Hematopoietic multipotent progenitor cell treated with erythropoietin and hydrocortisone succinate and interleukin-3 and kit ligand, for 17 days (in vitro differentiated cells): ENCODE measurements at regions not wholly inside any gene's neighbourhood (a gene's known extent, or its start where the extent isn't known, plus 50 kb on each side); places are given as distances from the start of the nearest gene placed in this dataset.

Experiments
- DNase-seq: peaks from one replicate; pipeline ENCODE4 v3.0.0-alpha.2; 2015; ENCODE audit warnings: low spot score

GRCh38 chr2:173770947-173771678 lies 194.1 kb downstream of the SP3 start:
- DNase-seq, result no peak

- no peak for DNase-seq
Observed at GRCh38 chr2:173772205-173772604, 193.0 kb downstream of the SP3 start.

- no peak for DNase-seq
Observed at GRCh38 chr2:173773076-173773475, 192.1 kb downstream of the SP3 start.

- no peak for DNase-seq
Observed at GRCh38 chr2:173775440-173775839, 189.7 kb downstream of the SP3 start.

GRCh38 chr2:173782681-173783080 lies 182.5 kb downstream of the SP3 start:
- no peak for DNase-seq

DNA sequence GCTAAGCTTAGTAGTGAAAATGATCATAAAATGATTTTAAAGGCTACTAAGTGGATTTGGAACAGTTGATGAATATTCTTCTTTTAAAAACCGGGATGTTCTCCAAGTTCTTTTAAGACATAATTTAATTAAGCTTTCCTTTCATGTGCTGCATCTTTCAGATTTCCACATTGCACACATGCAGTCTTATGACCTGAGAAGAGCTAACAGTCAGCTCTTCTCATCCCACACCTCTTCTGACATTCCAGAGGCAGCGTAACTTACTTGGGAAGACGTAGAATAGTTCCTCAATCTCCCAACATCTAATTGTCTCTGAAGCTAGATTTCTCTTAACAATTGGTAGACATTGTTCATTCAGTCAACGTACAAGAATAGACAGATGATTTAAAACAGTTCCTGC lies 181.8 kb downstream of the SP3 start:
- DNase-seq, result no peak

DNA sequence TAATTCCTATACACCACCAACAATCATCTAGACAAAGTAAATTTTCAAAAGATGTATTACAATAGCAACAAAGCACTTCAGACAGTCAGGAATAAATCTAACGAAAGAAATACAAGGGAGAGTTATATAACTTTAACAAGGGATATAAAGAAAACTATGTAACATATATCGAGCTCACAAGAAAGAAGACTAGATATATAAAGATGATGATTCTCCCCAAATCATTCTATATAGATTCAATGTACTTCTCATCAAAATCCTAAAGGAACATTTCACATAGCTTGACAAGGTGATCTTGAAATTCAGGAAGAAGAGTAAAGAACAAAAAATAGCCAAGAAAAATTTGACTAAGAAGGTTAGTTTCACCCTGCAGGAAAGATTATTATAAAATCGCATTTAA lies 179.4 kb downstream of the SP3 start:
- DNase-seq, result no peak

DNA sequence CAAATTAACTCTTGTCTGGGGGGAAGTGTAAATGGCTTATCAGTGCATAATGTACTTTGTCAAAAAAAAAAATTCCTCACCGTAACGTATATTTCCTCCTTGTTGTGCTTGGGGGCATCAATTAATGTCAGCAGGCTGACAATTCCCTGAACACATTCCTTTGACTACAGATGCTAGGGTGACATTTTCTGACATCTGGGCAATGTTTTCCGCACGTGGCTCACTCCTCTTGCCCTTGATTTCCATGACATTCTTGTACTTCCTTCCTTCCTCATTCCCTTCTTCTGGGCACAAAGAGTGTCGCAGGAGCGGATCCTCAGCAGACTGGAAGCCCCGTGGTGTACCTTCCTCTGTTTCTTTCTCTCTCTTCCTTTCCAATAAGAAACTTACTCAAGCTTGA lies 173.7 kb downstream of the SP3 start:
- DNase-seq, result no peak

DNA sequence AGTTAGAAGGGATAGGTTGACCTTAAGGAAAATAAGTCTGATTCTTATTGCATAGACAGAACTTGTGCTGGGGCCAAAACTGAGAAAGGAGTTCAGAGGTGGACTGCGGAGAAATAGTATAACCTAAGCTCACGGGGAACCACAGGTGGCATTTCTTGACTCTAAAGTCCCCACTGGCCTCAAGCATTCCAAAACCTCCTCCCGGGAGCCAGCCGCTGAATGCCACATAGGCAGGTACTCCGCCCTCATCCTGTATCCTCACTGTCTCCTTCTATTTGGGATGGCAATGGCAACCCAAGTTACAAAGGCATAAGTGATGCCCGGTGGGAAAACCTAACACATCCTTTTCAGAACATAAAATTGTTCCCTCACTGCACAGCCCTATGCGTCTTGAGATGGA lies 173.0 kb downstream of the SP3 start:
- DNase-seq, result no peak

DNA sequence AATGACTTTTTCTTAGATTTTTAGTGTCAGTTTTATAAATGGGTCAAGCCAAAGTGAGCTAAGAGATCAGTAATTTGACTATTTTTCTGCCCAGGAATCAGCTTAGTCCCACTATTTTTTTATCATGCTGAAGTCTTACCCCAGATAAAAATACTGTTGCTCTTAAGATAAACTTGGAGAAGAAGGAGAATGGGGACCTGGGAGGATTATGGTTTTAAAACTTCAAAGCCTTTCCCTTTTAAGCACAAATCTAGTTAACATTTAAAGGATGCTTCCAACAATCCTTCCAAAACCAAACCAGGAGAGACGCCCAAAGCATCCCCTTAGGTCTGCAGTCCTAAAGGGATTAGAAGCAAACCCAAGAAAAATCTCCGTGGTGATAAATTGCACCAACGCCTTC lies 172.4 kb downstream of the SP3 start:
- no peak for DNase-seq

DNA sequence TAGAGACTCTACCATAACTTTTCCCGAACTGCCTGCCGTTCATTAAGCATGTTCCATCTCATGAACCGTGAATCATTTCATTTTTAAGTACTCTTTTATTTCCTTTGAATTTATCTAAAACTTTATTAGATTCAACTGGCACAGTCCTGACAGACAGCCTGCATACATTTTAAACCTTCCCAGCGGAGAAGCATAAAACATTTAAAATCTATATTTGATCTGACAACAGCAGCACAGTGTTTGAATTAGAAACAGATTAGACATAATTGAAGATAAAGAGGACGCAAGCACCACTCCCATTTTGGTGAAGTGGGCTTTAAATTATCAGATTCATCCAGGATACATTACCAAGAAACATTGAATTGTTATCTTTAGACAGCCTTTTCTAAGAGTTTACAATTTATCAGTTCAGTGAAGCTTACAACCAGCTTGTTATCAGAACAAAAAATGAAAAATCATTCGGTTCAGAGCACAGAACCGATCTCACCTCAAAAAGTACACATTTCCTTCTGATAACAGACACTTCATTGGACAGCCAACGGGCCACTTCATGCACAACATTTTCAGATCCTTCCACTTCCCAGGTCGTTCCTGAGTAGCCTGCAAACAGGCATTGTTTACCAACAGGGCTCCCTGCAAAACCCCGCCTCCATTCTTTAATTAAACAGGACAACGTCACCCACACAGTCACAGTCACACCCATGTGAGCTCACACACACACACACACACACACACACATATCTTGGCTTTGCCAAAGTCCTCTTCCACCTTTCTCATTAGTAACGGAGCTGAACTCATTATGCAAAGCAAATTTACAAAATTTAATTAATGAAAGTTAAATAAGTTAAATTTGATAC lies 171.2 kb downstream of the SP3 start:
- DNase-seq, result no peak

DNA sequence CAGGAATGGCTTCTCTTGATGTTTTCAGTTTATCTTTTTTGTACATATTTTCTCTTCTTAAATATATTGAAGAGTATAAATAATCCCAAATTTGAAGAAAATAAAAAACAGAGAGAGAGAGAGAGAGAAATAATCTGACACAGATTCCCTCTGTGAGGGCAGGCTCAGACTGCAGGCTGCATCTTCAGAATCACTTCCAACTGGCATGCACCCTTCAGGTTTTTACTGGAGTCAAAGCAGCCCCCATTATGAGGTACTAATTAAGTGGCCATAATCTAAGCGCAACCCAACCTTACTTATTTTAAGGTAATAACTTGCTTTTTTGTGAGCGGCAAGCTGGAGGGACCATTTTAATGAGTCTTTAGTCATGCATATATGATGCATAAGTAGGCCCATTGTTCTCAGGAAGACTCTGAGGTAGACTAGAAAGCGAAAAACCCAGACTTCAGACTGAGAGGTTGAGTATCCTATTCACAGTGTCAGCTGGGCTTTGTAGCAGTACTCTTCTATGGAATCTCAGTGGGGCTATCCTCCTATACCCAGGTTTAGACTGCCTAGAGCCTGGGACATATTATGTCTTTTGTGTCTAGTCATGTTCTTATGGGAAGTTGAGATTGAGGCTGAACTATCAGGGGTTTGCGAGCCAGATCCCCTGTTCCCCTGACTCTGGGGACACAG lies 167.4 kb downstream of the SP3 start:
- DNase-seq, result no peak

- DNase-seq, result no peak
Observed at GRCh38 chr2:173802518-173802917, 162.7 kb downstream of the SP3 start.

- DNase-seq, result no peak
Observed at GRCh38 chr2:173803449-173803848, 161.7 kb downstream of the SP3 start.

DNA sequence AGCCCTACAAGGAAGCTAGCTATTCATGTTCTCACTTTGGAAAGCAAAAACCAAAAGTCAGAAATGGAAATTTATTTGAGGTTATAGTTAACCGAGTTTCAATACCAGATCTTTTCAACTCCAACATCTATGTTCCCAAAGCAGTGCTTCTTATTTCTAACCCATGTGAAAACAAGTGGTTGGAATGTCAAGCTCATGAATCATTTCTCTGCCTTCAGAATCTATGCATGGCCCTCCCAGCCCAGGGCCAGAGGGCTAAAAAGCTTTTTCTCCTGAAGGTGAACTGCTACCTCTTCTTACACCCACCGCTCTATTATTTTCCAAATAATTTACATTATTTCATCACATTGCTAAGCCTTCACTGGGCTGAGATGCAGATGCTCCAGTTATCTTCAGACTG lies 158.4 kb downstream of the SP3 start:
- no peak for DNase-seq

DNA sequence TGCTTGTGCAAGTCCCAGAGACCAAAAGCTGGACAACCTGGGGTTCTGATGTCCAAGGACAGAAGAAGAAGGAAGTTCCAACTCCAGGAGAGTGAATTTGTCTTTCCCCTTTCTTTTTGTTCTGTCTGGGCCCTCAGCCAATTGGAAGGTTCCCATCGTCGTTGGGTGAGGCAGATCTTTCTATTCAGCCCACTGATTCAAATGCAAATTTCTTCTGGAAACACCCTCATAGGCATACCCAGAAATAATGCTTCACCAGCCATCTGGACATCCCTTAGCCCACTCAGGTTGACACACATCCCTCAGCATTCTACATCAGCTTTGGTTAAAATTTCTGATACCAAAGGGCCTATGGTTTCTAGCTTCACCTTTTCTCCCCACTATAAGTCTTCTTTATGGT lies 156.5 kb downstream of the SP3 start:
- DNase-seq, result no peak

GRCh38 chr2:173812321-173812720 lies 152.9 kb downstream of the SP3 start:
- no peak for DNase-seq

GRCh38 chr2:173814306-173814705 lies 150.9 kb downstream of the SP3 start:
- DNase-seq, result no peak

DNA sequence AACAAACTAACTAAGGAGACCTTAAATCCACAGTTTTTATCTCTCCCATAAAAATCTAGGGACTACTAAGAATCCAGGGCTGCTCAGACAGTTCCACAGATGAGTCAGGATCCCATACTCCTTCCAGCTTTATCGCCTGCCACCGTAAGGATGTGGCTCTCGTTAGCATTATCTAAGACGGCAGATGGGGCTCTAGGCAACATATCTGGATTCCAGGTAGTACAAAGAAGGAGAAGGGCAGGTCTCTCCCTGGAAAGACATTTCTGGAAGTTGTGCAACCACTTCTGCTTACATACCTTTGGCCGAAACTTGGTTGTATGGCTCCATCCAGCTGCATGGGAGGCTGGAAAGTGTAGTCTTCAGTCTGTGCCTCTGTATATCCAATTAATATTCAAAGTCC lies 149.4 kb downstream of the SP3 start:
- DNase-seq, result no peak

DNA sequence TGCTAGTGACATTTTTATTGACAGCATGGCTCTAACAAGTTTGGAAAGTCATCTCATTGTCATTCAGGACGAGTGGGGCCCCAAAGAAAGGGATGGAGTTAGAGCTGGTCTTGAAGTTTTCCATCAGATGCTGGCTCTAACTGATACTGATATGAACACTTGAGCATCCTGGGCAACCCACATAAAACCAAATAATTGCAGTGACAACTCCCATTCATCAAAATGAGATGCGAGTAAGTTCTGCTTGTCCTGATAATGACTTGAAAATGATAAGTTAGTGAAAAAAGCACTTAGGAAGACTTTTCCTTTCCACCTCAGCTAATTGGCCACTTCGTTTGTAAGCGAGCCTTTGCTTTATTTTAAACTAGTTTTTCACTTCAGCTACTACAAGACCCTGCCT lies 147.6 kb downstream of the SP3 start:
- no peak for DNase-seq

GRCh38 chr2:173818285-173818684 lies 146.9 kb downstream of the SP3 start:
- DNase-seq, result no peak

GRCh38 chr2:173819852-173820251 lies 145.3 kb downstream of the SP3 start:
- DNase-seq, result no peak

DNA sequence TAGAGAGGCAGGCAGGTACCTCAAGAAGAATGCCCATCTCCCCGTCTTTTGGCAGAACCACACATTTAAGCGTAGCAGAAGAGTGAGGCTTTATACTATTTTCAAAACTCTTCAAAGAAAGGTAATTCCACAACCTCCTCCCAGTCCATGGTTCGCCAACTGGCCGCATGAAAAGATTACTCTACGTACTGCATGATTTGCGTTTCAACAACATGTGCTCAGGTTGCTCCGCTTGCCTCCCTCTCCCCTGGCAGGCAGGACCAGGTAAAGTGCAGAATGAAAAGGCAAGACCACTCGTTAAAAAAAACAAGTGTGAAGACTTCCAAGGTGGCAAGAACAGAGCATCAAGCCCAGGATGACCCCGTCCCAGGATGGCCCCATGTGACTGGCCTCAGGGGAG lies 143.7 kb downstream of the SP3 start:
- DNase-seq, result no peak
